ENCODE measurements at regions not wholly inside any gene's neighbourhood (a gene's known extent, or its start where the extent isn't known, plus 50 kb on each side); places are given as distances from the start of the nearest gene placed in this dataset.

GRCh38 chr20:58004900-58005299 is 223.6 kb downstream of the ANKRD60 start:
- intact Hi-C loops (cut with DNase I; ENCODE audit: low total_unique reads) = no loop called here
- H3K4me1 ChIP-seq = peaks cover 8% of the 10 kb centered on the region in 2 donors
- H3K27me3 ChIP-seq = no peaks in the 10 kb centered on the region
- TF ChIP-seq CTCF (IDR thresholded peaks at IDR 0.05) (no peak), POLR2A (IDR thresholded peaks at IDR 0.05) (no peak)
- no peaks in the 10 kb centered on the region for H3K9me3 ChIP-seq
- DNase-seq = no peak
- no peak overlapping the region for H3K4me3 ChIP-seq
- H3K27ac ChIP-seq = no peak overlapping the region
- no peaks in the 10 kb centered on the region for H3K36me3 ChIP-seq

- TF ChIP-seq CTCF (IDR thresholded peaks at IDR 0.05) (no peak), POLR2A (IDR thresholded peaks at IDR 0.05) (no peak)
- no peak for DNase-seq
- Histone ChIP-seq H3K36me3 (no peaks in the 10 kb centered on the region), H3K27ac (no peak overlapping the region), H3K9me3 (no peaks in the 10 kb centered on the region), H3K4me3 (no peak overlapping the region), H3K27me3 (no peaks in the 10 kb centered on the region), H3K4me1 (peaks cover 7 to 8% of the 10 kb centered on the region in 2 donors)
- intact Hi-C loops (cut with DNase I; ENCODE audit: low total_unique reads) = no loop called here
These were observed 224.3 kb downstream of the ANKRD60 start for GRCh38 chr20:58004146-58004545.

GRCh38 chr20:58003525-58003924 is 224.9 kb downstream of the ANKRD60 start:
- no peak overlapping the region for H3K27ac ChIP-seq
- TF ChIP-seq CTCF (IDR thresholded peaks at IDR 0.05) (no peak), POLR2A (IDR thresholded peaks at IDR 0.05) (no peak)
- H3K36me3 ChIP-seq = no peaks in the 10 kb centered on the region
- no peaks in the 10 kb centered on the region for H3K27me3 ChIP-seq
- peaks cover under 1 to 4% of the 10 kb centered on the region in 2 donors for H3K4me1 ChIP-seq
- H3K4me3 ChIP-seq = no peak overlapping the region
- no peaks in the 10 kb centered on the region for H3K9me3 ChIP-seq
- DNase-seq = no peak
- intact Hi-C loops (cut with DNase I; ENCODE audit: low total_unique reads) = no loop called here

GRCh38 chr20:58002901-58003300 is 225.6 kb downstream of the ANKRD60 start:
- Histone ChIP-seq H3K36me3 (no peaks in the 10 kb centered on the region), H3K27ac (no peak overlapping the region), H3K4me1 (no peaks in the 10 kb centered on the region), H3K4me3 (no peak overlapping the region), H3K9me3 (no peaks in the 10 kb centered on the region), H3K27me3 (no peaks in the 10 kb centered on the region)
- TF ChIP-seq CTCF (IDR thresholded peaks at IDR 0.05) = no peak
- TF ChIP-seq POLR2A (IDR thresholded peaks at IDR 0.05) = no peak
- intact Hi-C loops (cut with DNase I; ENCODE audit: low total_unique reads) = no loop called here
- DNase-seq = no peak

GRCh38 chr20:58001946-58002345 is 226.5 kb downstream of the ANKRD60 start:
- Histone ChIP-seq H3K4me1 (no peaks in the 10 kb centered on the region), H3K27me3 (no peaks in the 10 kb centered on the region), H3K27ac (no peak overlapping the region), H3K4me3 (no peak overlapping the region), H3K36me3 (no peaks in the 10 kb centered on the region), H3K9me3 (no peaks in the 10 kb centered on the region)
- TF ChIP-seq CTCF (IDR thresholded peaks at IDR 0.05) (no peak), POLR2A (IDR thresholded peaks at IDR 0.05) (no peak)
- DNase-seq = no peak
- intact Hi-C loops (cut with DNase I; ENCODE audit: low total_unique reads) = no loop called here

Measured in uterus (tissue), 3 donors.